Smooth muscle cell (in vitro differentiated cells): ENCODE measurements at regions not wholly inside any gene's neighbourhood (a gene's known extent, or its start where the extent isn't known, plus 50 kb on each side); places are given as distances from the start of the nearest gene placed in this dataset.

ENCODE experiments used
- DNase-seq: peaks from one replicate; lab custom pipeline; 2025; ENCODE audit not compliant: unreplicated experiment; lab: John Stamatoyannopoulos, UW
- H2AFZ ChIP-seq: fragments of 200-600 bp; sonication (generic); 2 replicates; pipeline ENCODE4 v1.6.0; 2016; ENCODE audit warnings: antibody characterized with exemption, low read depth, mild to moderate bottlenecking
- H3F3A ChIP-seq: fragments of 200-600 bp; sonication (generic); 2 replicates; pipeline ENCODE4 v1.6.0; 2017; ENCODE audit warnings: antibody characterized with exemption, low read depth
- H3K27ac ChIP-seq: fragments of 200-600 bp; sonication (generic); 2 replicates; pipeline ENCODE4 v1.5.1; 2016; ENCODE audit warnings: low read depth, mild to moderate bottlenecking
- H3K27me3 ChIP-seq: fragments of 200-600 bp; sonication (generic); 2 replicates; pipeline ENCODE4 v1.6.1; 2016; ENCODE audit warnings: low read depth, mild to moderate bottlenecking
- H3K36me3 ChIP-seq: fragments of 200-600 bp; sonication (generic); 2 replicates; pipeline ENCODE4 v1.5.1; 2016; ENCODE audit warnings: low read depth
- H3K4me1 ChIP-seq: fragments of 200-600 bp; sonication (generic); 2 replicates; pipeline ENCODE4 v1.5.1; 2016; ENCODE audit warnings: low read depth
- H3K4me2 ChIP-seq: fragments of 200-600 bp; sonication (generic); 2 replicates; pipeline ENCODE4 v1.6.0; 2016; ENCODE audit warnings: mild to moderate bottlenecking
- H3K4me3 ChIP-seq: fragments of 200-600 bp; sonication (generic); 2 replicates; pipeline ENCODE4 v1.5.1; 2016; ENCODE audit warnings: mild to moderate bottlenecking
- H3K79me2 ChIP-seq: fragments of 200-600 bp; sonication (generic); 2 replicates; pipeline ENCODE4 v1.6.0; 2016; ENCODE audit warnings: low read depth, mild to moderate bottlenecking
- H3K9ac ChIP-seq: fragments of 200-600 bp; sonication (generic); 2 replicates; pipeline ENCODE4 v1.6.0; 2016; ENCODE audit warnings: low read depth
- H3K9me3 ChIP-seq: fragments of 200-600 bp; sonication (generic); replicated peaks from 2 replicates; pipeline ENCODE4 v1.5.1; 2016; ENCODE audit warnings: low read depth
- H4K20me1 ChIP-seq: fragments of 200-600 bp; sonication (generic); 2 replicates; pipeline ENCODE4 v1.6.0; 2016; ENCODE audit warnings: low read depth
- CTCF ChIP-seq: fragments of 200-600 bp; sonication (generic); IDR thresholded peaks from 2 replicates; pipeline ENCODE4 v1.5.1; 2017; ENCODE audit warnings: borderline replicate concordance, mild to moderate bottlenecking, antibody characterized with exemption; ENCODE audit not compliant: insufficient read depth, poor library complexity, severe bottlenecking
- WGBS: methylation state at CpG from one replicate; pipeline ENCODE4 v1.1.7; 2016; ENCODE audit warnings: low lambda C conversion rate; 5-methylcytosine and 5-hydroxymethylcytosine counted together

DNA sequence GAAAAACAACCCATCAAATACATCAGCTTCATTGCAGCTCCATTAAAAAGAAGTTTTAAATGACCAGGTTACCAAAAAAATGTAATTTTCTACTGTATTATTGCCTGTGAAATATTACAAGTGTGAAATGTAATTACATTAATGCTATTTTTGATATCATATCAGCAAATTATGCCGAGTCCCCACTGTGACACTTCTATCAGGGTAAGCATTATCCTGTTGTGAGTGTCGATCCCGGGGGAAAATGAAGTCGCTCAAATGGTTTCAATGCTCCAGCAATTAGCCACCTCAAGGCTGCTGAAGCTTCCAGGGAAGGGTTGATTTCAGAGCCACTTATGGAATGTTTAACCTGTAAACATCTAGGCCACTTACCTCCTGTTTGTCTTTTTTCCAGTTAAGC, 70.4 kb downstream of the RCN1 start:
- Histone ChIP-seq H3K9ac (no peak overlapping the region), H4K20me1 (no peaks in the 10 kb centered on the region), H3F3A (no peaks in the 10 kb centered on the region), H2AFZ (no peak overlapping the region), H3K9me3 (no peaks in the 10 kb centered on the region), H3K4me2 (no peak overlapping the region), H3K36me3 (no peaks in the 10 kb centered on the region), H3K27me3 (peaks cover 13% of the 10 kb centered on the region), H3K4me1 (no peaks in the 10 kb centered on the region), H3K4me3 (no peak overlapping the region), H3K79me2 (no peaks in the 10 kb centered on the region), H3K27ac (no peak overlapping the region)
- no peak for DNase-seq
- 87% methylated on average over 4 of the region's 4 CpGs for WGBS
- TF ChIP-seq CTCF: no peak

- no peak for TF ChIP-seq CTCF
- H3K79me2 ChIP-seq: no peaks in the 10 kb centered on the region
- no peak overlapping the region for H3K4me2 ChIP-seq
- no peak overlapping the region for H3K27ac ChIP-seq
- H3K4me1 ChIP-seq: no peaks in the 10 kb centered on the region
- H4K20me1 ChIP-seq: no peaks in the 10 kb centered on the region
- no peak overlapping the region for H3K9ac ChIP-seq
- no peak overlapping the region for H2AFZ ChIP-seq
- H3K36me3 ChIP-seq: no peaks in the 10 kb centered on the region
- 91% methylated on average over 4 of the region's 4 CpGs for WGBS
- no peaks in the 10 kb centered on the region for H3F3A ChIP-seq
- no peak overlapping the region for H3K4me3 ChIP-seq
- no peak for DNase-seq
- peaks cover 13% of the 10 kb centered on the region for H3K27me3 ChIP-seq
- H3K9me3 ChIP-seq: no peaks in the 10 kb centered on the region
These were observed 71.5 kb downstream of the RCN1 start for GRCh38 chr11:32162351-32162750.

- Histone ChIP-seq H2AFZ (no peak overlapping the region), H3K4me3 (no peak overlapping the region), H3K27me3 (peaks cover 13% of the 10 kb centered on the region), H3K4me1 (no peaks in the 10 kb centered on the region), H3K27ac (no peak overlapping the region), H3K9ac (no peak overlapping the region), H3K79me2 (no peaks in the 10 kb centered on the region), H3K4me2 (no peak overlapping the region), H3K36me3 (no peaks in the 10 kb centered on the region), H3K9me3 (no peaks in the 10 kb centered on the region), H3F3A (no peaks in the 10 kb centered on the region), H4K20me1 (no peaks in the 10 kb centered on the region)
- TF ChIP-seq CTCF: no peak
- WGBS: 83% methylated on average over 1 of the region's 5 CpGs
- DNase-seq: no peak
These were observed 72.0 kb downstream of the RCN1 start for GRCh38 chr11:32162906-32163305.

DNA sequence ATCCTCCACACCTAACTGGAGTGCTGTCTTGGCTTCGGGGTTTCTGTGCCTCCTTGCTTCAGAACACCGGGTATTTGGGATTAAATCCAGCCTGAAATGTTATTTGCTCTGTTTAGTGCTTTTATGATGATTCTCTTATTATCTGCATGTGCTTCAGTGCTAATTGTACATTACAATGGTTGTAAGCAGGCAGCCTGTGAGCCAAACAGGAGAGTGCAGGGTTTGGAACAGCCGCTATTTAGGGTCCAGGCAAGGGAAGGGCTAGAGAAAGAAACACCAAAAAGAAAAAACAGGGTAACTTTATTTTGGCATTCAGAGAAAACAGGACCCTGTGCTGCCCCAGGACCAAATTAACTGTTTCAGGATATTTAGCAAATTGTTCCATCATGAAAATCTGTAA, 72.7 kb downstream of the RCN1 start:
- no peak overlapping the region for H3K4me3 ChIP-seq
- H3K79me2 ChIP-seq: no peaks in the 10 kb centered on the region
- no peak overlapping the region for H2AFZ ChIP-seq
- H3K27me3 ChIP-seq: peaks cover 13% of the 10 kb centered on the region
- DNase-seq: no peak
- no peak overlapping the region for H3K9ac ChIP-seq
- H3F3A ChIP-seq: no peaks in the 10 kb centered on the region
- TF ChIP-seq CTCF: no peak
- no peaks in the 10 kb centered on the region for H3K36me3 ChIP-seq
- H3K4me2 ChIP-seq: no peak overlapping the region
- WGBS: 89% methylated on average over 3 of the region's 3 CpGs
- no peak overlapping the region for H3K27ac ChIP-seq
- no peaks in the 10 kb centered on the region for H4K20me1 ChIP-seq
- H3K9me3 ChIP-seq: no peaks in the 10 kb centered on the region
- no peaks in the 10 kb centered on the region for H3K4me1 ChIP-seq
